GM21723 (cell line): ENCODE measurements at regions not wholly inside any gene's neighbourhood (a gene's known extent, or its start where the extent isn't known, plus 50 kb on each side); places are given as distances from the start of the nearest gene placed in this dataset.
"Not testable (repeated sequence)": the region's sequence is repeated elsewhere in the genome, so short reads cannot be mapped to it uniquely, and the experiment has no call there.

Experiments
- ATAC-seq: cut with Tn5 transposase; IDR thresholded peaks from one replicate; pipeline ENCODE4 v1.9.1; 2021; ENCODE audit warnings: mild to moderate bottlenecking, moderate library complexity; ENCODE audit not compliant: unreplicated experiment

DNA sequence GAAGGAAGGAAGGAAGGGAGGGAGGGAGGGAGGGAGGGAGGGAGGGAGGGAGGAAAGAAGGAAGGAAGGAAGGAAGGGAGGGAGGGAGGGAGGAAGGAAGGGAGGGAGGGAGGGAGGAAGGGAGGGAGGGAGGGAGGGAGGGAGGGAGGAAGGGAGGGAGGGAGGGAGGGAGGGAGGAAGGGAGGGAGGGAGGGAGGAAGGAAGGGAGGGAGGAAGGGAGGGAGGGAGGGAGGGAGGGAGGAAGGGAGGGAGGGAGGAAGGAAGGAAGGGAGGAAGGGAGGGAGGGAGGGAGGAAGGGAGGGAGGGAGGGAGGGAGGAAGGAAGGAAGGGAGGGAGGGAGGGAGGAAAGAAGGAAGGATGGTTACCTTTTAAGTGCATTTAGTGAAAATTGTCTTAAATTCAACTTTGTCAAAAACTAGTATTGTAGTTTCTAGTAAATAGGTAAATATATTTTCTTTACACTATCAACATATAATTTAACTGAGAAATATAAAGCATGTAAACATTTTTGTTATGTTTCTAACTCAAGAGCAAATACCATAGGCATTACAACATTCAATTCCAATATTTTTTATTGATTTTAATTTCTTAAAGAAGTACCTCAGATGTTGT lies 776.4 kb upstream of the ADGRL3 start:
- ATAC-seq: not testable (repeated sequence)

GRCh38 chr4:60432911-60433310 lies 767.2 kb upstream of the ADGRL3 start:
- ATAC-seq: no peak

DNA sequence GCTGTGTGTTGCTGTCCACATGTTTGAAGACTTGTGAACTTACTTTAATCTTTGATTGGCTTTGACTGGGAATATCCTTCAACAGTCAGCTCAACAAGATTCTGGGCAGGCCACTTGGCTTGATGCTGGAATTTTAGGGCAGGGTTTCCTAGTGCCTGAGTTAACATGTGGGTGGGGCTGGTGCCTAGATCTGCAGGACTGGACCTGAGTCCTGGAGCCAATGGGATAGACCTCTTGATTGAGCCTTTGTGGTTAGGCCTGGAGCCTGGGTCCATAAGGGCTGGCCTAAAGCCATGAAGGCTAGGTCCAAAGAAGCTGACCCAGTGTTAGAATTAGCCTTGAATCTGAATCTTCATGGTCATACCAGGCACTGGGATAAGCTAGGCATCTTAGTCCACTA lies 757.1 kb upstream of the ADGRL3 start:
- ATAC-seq: no peak

DNA sequence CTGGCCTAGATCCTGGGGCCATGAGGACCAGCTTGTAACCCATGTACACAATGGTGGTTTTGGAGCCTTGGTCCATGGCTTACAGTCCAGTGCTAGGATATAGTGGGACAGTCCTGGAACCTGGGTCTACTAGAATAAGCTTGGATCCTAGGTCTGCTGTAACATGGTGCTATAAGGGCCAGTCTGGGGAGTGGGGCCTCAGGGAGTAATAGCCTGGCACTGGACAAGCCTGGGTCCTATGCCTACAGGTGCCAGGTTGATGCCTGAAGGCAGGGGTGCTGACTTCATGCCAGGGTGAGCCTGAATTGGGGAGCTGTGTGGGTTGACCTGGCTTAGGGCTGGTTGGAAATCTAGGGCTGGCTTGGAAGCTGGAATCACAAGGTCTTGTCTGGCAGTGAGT lies 756.3 kb upstream of the ADGRL3 start:
- no peak for ATAC-seq

GRCh38 chr4:60450054-60450453 lies 750.1 kb upstream of the ADGRL3 start:
- no peak for ATAC-seq

GRCh38 chr4:60452266-60452665 lies 747.9 kb upstream of the ADGRL3 start:
- ATAC-seq: no peak

DNA sequence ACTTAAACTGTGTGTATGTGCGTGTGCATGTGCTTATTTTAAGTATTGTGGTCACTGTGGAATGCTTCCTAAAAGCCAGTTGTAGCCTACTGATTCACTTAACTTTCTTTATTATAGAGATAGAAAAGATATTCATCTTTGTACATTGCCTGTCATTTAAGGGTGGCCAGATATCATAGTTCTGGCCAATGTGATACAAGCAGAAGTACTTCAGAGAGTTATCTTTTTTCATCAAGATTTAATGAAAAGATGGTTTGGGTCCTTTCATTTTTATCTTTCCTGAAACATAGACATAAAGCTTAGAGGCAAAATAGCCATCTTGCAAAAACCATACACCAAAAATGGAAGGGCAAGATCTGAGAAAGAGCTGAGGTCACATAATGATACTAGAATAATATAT lies 744.7 kb upstream of the ADGRL3 start:
- ATAC-seq: no peak

GRCh38 chr4:60461551-60461950 lies 738.6 kb upstream of the ADGRL3 start:
- no peak for ATAC-seq

- no peak for ATAC-seq
Measured at GRCh38 chr4:60463857-60464502, 736.1 kb upstream of the ADGRL3 start.

GRCh38 chr4:60482921-60483351 lies 717.2 kb upstream of the ADGRL3 start:
- no peak for ATAC-seq

DNA sequence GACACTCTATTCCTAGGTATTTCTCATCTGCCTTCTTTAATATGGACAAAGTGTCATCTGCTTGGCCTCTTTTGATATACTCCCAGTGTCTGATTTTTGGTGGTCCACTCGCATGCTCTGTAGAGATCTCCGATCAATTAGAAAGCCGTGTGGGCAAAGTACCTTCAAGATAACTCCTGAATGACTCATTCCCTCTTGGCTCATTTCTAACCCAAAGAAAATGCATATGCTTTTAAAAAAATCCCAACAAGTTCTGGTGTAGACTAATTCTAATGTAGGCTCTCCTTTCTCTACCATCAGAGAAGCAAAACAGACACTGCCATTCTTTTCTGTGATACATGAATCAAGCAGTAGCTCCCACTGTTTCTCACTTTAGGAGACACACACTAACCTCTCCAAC lies 714.9 kb upstream of the ADGRL3 start:
- ATAC-seq: no peak

GRCh38 chr4:60487118-60487761 lies 712.9 kb upstream of the ADGRL3 start:
- not testable (repeated sequence) for ATAC-seq

GRCh38 chr4:60500810-60501209 lies 699.3 kb upstream of the ADGRL3 start:
- ATAC-seq: no peak

DNA sequence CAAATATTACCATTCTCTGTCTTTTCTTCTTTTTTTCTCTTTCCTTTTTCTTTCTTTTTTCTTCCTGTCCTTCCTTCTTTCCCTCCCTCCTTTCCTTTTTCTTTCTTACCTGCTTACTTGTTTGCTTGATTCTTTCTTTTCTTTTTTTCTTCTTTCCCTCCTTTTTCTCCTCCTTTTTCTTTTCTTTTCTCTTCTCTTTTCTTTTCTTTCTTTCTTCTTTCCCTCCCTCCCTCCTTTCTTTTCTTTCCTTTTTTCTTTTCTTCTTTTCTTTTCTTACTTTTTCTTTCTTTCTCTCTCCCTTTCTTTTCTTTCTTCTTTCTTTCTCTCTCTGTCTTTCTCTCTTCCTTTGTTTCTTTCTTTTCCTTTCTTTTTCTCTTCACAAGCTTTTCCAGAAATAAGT lies 697.4 kb upstream of the ADGRL3 start:
- no peak for ATAC-seq

- ATAC-seq: no peak
Measured at GRCh38 chr4:60506061-60506460, 694.1 kb upstream of the ADGRL3 start.

DNA sequence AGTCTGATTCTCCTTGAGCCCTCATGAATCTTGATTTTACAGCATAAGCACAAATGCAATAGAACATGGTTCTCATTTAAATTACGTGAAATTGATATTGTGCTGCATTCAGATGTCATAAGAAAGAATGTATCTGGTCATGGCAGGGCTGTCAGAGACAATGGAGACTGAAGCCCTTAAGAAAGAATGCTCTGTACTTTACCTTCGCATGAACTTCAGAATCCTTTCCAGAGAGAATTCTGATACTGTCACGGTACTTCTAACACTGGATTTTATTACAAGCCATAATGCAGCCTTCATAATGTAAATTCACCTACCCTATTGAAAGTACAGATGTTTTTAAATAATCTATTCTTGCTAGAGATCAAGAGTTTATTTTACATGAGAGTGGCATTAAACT lies 677.9 kb upstream of the ADGRL3 start:
- no peak for ATAC-seq

- no peak for ATAC-seq
Measured at GRCh38 chr4:60531776-60532379, 668.2 kb upstream of the ADGRL3 start.

GRCh38 chr4:60544981-60545380 lies 655.1 kb upstream of the ADGRL3 start:
- no peak for ATAC-seq

DNA sequence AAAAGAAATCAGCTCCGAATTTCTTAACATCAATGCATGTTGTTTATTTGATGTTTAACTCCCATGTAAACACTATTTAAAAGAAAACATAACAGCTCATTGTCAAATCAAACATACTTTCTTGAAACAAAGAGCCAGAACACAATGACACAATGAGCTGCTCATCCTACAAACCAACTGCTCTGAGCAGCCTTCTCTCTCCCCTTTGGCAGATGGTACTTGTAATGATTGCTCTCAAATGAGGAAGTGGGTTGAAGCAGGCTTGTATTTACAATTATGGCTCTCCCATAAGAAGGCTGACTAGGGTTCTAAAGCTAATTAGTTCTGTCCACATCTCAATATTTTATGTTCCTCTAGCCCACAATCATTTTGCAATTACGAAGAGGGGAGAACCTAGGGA lies 637.8 kb upstream of the ADGRL3 start:
- ATAC-seq: no peak

GRCh38 chr4:60565558-60565957 lies 634.6 kb upstream of the ADGRL3 start:
- no peak for ATAC-seq

DNA sequence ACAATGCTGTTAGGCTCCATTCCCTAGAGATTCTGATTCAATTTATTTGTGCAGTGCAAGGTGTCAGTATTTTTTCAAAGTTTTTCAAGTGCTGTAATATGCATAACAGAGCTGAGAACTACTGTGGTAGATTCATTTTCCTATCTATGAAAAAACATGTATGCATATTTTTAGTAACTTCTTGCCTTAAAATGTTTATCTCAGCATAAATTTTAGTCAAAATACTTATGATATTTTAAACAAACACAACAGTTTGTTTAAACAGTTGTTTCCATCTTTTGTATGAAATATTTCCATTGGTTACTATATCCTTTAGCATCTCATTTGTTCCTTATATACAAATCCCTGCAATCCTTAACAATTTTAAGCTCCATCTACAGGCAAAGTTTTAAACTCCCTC lies 624.8 kb upstream of the ADGRL3 start:
- ATAC-seq: no peak

DNA sequence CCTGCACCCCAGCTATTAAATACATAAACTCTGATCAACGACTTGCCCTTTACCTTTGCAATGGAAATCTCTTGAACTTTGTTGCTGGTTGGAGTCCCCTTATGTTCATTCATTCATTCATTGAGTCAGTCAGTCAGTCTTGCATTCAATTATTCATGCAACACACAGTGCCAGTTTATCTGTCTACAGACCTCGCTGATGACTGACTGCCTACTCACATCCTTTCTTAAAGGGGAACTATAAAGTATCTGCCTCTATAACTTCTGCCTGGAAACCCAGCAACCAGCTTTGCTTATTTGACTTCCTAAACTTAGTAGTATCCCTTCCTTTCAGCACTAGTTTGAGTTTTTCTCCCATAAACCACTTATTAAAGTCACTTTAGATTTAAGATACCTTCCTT lies 620.8 kb upstream of the ADGRL3 start:
- no peak for ATAC-seq
